Lower leg skin (tissue), 3 donors: ENCODE measurements at regions not wholly inside any gene's neighbourhood (a gene's known extent, or its start where the extent isn't known, plus 50 kb on each side); places are given as distances from the start of the nearest gene placed in this dataset.

Experiments used
- CTCF ChIP-seq, 3 donors: fragments of 450-650 bp; IDR thresholded peaks; one replicate each; pipeline ENCODE4 v1.5.1; 2016; ENCODE audit warnings: antibody characterized with exemption in 3 of 3, mild to moderate bottlenecking in 3 of 3, moderate library complexity in 2 of 3
- POLR2A ChIP-seq, 2 donors: fragments of 450-650 bp; IDR thresholded peaks; one replicate each; pipeline ENCODE4 v1.6.1; 2016 to 2017; ENCODE audit warnings: antibody characterized with exemption in 2 of 2, mild to moderate bottlenecking in 1 of 2, moderate library complexity in 1 of 2

- TF ChIP-seq CTCF (IDR thresholded peaks at IDR 0.05) (no peak), POLR2A (IDR thresholded peaks at IDR 0.05) (no peak)
Measured at GRCh38 chr18:76589866-76590265, 94.8 kb upstream of the ZNF516 start.
